Fibroblast of mammary gland (primary cell): ENCODE measurements at regions not wholly inside any gene's neighbourhood (a gene's known extent, or its start where the extent isn't known, plus 50 kb on each side); places are given as distances from the start of the nearest gene placed in this dataset.

ENCODE experiments used
- DNase-seq: peaks from one replicate; pipeline ENCODE4 v3.0.0-alpha.2; 2010; ENCODE audit warnings: low read depth
- H3K4me3 ChIP-seq: 2 replicates; pipeline ENCODE4 v1.5.1; 2011; ENCODE audit warnings: low read depth, mild to moderate bottlenecking, low read length, moderate library complexity; ENCODE audit not compliant: control insufficient read depth
- TF ChIP-seq, protein P1 (sequence below): conservative IDR thresholded peaks from 2 replicates; pipeline ENCODE4 v1.5.1; 2011; ENCODE audit warnings: low read depth, low read length, inconsistent platforms; ENCODE audit not compliant: control insufficient read depth, insufficient read depth

GRCh38 chr2:65539633-65540032 is 107.2 kb upstream of the SPRED2 start:
- TF ChIP-seq, protein P1, sequence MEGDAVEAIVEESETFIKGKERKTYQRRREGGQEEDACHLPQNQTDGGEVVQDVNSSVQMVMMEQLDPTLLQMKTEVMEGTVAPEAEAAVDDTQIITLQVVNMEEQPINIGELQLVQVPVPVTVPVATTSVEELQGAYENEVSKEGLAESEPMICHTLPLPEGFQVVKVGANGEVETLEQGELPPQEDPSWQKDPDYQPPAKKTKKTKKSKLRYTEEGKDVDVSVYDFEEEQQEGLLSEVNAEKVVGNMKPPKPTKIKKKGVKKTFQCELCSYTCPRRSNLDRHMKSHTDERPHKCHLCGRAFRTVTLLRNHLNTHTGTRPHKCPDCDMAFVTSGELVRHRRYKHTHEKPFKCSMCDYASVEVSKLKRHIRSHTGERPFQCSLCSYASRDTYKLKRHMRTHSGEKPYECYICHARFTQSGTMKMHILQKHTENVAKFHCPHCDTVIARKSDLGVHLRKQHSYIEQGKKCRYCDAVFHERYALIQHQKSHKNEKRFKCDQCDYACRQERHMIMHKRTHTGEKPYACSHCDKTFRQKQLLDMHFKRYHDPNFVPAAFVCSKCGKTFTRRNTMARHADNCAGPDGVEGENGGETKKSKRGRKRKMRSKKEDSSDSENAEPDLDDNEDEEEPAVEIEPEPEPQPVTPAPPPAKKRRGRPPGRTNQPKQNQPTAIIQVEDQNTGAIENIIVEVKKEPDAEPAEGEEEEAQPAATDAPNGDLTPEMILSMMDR: no peak
- no peak overlapping the region for H3K4me3 ChIP-seq
- no peak for DNase-seq

DNA sequence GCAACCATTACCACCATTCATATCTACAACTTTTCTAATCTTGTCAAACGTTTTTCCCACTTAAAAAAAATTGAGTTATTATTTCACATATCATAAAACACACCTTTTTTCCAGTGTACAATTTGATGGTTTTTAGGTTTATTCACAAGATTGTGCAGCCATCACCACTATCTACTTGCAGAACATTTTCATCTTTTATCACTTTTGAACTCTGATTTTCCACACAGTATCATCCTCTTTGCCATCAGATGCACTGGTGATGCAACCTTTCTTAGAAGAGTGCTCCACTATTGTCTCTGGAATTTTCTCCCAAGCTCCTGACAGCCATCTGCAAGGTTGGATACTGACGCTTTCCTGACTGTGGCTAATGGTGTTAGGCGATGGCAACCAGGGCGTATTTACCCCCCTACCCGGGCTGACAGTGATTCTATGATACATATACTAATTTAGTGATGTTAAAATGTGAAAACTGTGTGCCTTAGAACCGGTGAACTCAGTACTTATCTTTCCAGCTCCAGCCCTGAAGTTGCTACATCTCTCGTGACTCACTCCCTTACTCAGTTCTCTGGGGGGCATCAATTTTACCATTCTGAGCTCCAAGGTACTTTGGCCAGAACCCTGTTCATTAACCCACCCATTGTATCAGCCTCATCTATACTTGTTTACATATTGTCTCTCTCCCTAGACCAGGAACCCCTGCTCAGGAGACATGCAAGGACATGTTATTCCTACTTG is 105.4 kb upstream of the SPRED2 start:
- TF ChIP-seq, protein P1: no peak
- peak; percentile 77 for DNase-seq
- H3K4me3 ChIP-seq: no peak overlapping the region

DNA sequence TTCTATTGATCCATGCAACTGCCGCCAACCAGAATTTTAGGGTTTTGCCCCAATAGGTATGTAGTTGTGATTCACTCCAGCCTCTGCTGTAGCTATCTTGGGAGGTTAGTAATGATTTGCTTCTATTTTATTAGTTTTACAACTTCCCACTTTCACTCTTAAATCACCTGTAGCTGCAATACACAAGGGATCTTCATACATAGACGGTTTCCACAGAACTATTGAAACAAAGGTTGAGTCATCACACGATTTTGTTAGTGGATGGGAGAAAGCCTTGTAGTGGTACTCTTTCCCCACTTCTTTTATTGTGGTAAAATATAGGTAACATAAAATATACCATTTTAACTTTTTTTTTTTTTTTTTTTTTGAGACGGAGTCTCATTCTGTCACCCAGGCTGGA is 104.2 kb upstream of the SPRED2 start:
- no peak for DNase-seq
- TF ChIP-seq, protein P1: no peak
- H3K4me3 ChIP-seq: no peak overlapping the region

- TF ChIP-seq, protein P1: no peak
- no peak overlapping the region for H3K4me3 ChIP-seq
- no peak for DNase-seq
These were observed 100.5 kb upstream of the SPRED2 start for GRCh38 chr2:65532937-65533336.

- no peak overlapping the region for H3K4me3 ChIP-seq
- DNase-seq: no peak
- TF ChIP-seq, protein P1: no peak
These were observed 99.9 kb upstream of the SPRED2 start for GRCh38 chr2:65532326-65532725.

DNA sequence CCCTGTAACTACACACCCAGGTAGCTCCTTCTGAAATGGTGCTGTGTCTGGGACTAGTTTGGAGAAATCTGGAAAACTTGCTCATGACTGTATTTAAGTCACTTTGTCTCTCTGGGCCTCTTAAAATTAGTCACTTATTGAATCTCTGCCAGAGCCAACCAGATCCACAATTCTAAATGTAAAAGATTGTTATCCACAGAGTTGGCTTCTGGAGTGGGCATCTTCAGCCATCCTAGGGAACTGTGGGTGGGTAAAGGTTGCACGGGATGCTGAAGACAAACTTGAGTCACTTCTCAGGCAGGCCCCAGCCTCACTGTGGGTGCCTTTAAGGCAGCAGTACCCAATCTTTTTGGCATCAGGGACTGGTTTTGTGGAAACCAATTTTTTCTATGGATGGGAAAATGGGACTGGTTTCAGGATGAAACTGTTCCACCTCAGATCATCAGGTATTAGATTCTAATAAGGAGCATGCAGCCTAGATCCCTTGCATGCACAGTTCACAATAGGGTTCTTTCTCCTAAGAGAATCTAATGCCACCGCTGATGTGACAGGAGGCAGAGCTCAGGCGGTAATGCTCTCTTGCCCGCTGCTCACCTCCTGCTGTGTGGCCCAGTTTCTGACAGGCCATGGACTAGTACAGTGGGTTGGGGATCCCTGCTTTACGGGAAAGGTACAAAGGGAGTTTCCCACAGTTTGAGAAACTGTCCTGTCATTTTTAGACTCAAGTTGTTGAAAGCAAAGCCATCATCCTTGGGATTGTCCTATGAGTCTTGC is 98.3 kb upstream of the SPRED2 start:
- TF ChIP-seq, protein P1: no peak
- H3K4me3 ChIP-seq: no peak overlapping the region
- peak; percentile 65 for DNase-seq
